22Rv1 (cell line): ENCODE measurements at regions not wholly inside any gene's neighbourhood (a gene's known extent, or its start where the extent isn't known, plus 50 kb on each side); places are given as distances from the start of the nearest gene placed in this dataset.

Source experiments
- ZFX ChIP-seq: fragments of 450-650 bp; IDR thresholded peaks from 2 replicates; pipeline ENCODE4 v1.6.1; 2017; ENCODE audit warnings: antibody characterized with exemption, borderline replicate concordance
- TF ChIP-seq, protein P1 (sequence below): fragments of 450-650 bp; IDR thresholded peaks from 2 replicates; pipeline ENCODE4 v1.5.1; 2017; ENCODE audit warnings: mild to moderate bottlenecking

DNA sequence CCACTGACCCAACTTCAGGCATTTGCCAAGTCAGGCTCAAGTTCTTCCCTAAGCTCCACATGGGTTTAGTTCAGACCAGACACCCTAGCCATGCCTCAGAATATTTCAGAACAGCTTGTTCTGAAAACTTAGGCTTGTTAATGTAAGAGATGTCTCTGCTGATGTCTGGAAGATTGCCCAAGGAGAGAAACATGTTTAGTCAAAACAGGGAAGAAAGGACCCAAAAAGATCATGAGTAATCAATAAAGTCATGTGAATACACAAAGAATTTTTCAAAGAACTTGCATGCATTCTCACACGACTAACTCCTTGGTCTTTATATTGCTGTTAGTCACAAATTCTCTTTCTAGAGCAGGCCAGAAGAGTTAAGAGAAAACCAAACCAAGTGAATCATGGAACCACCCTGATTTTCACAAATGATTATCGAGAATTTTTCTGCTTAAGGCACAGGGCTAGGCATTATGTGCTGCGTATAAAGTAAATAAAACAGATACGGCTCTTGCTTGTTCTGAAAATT, 158.1 kb upstream of the HMHB1 start:
- TF ChIP-seq, protein P1, sequence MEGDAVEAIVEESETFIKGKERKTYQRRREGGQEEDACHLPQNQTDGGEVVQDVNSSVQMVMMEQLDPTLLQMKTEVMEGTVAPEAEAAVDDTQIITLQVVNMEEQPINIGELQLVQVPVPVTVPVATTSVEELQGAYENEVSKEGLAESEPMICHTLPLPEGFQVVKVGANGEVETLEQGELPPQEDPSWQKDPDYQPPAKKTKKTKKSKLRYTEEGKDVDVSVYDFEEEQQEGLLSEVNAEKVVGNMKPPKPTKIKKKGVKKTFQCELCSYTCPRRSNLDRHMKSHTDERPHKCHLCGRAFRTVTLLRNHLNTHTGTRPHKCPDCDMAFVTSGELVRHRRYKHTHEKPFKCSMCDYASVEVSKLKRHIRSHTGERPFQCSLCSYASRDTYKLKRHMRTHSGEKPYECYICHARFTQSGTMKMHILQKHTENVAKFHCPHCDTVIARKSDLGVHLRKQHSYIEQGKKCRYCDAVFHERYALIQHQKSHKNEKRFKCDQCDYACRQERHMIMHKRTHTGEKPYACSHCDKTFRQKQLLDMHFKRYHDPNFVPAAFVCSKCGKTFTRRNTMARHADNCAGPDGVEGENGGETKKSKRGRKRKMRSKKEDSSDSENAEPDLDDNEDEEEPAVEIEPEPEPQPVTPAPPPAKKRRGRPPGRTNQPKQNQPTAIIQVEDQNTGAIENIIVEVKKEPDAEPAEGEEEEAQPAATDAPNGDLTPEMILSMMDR: no peak
- no peak for TF ChIP-seq ZFX
